ENCODE measurements at regions not wholly inside any gene's neighbourhood (a gene's known extent, or its start where the extent isn't known, plus 50 kb on each side); places are given as distances from the start of the nearest gene placed in this dataset.

GRCh38 chr22:20644071-20644642 is 129.8 kb upstream of the SERPIND1 start (continued):
- TF ChIP-seq NR2F2 (IDR thresholded peaks at IDR 0.05) (no peak), RAD21 (IDR thresholded peaks at IDR 0.05) (no peak), FOXA2 (IDR thresholded peaks at IDR 0.05) (no peak), FOXA1 (IDR thresholded peaks at IDR 0.05) (no peak)
- TF ChIP-seq, protein P1, sequence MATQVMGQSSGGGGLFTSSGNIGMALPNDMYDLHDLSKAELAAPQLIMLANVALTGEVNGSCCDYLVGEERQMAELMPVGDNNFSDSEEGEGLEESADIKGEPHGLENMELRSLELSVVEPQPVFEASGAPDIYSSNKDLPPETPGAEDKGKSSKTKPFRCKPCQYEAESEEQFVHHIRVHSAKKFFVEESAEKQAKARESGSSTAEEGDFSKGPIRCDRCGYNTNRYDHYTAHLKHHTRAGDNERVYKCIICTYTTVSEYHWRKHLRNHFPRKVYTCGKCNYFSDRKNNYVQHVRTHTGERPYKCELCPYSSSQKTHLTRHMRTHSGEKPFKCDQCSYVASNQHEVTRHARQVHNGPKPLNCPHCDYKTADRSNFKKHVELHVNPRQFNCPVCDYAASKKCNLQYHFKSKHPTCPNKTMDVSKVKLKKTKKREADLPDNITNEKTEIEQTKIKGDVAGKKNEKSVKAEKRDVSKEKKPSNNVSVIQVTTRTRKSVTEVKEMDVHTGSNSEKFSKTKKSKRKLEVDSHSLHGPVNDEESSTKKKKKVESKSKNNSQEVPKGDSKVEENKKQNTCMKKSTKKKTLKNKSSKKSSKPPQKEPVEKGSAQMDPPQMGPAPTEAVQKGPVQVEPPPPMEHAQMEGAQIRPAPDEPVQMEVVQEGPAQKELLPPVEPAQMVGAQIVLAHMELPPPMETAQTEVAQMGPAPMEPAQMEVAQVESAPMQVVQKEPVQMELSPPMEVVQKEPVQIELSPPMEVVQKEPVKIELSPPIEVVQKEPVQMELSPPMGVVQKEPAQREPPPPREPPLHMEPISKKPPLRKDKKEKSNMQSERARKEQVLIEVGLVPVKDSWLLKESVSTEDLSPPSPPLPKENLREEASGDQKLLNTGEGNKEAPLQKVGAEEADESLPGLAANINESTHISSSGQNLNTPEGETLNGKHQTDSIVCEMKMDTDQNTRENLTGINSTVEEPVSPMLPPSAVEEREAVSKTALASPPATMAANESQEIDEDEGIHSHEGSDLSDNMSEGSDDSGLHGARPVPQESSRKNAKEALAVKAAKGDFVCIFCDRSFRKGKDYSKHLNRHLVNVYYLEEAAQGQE (IDR thresholded peaks at IDR 0.05) = no peak

- Histone ChIP-seq H3K27me3 (ENCODE audit: control insufficient read depth in 4 of 4, insufficient read depth in 4 of 4, low read length in 3 of 4) (peaks cover 0 to 5% (median 0%) of the 10 kb centered on the region in 4 donors), H3K9me3 (ENCODE audit: control insufficient read depth in 4 of 4, low read length in 3 of 4) (no peaks in the 10 kb centered on the region)
- no peak for DNase-seq (ENCODE audit: low spot score)
Measured at GRCh38 chr22:20645954-20646353, 128.0 kb upstream of the SERPIND1 start.

More at GRCh38 chr22:20645954-20646353, 128.0 kb upstream of the SERPIND1 start:
- Histone ChIP-seq H3K4me3 (ENCODE audit: low read depth in 1 of 3, low read length in 3 of 3) (no peak overlapping the region), H3K4me1 (ENCODE audit: control insufficient read depth in 4 of 4, insufficient read depth in 4 of 4, low read length in 3 of 4) (no peaks in the 10 kb centered on the region), H3K36me3 (ENCODE audit: control insufficient read depth in 4 of 4, insufficient read depth in 3 of 4, low read depth in 1 of 4, low read length in 3 of 4) (no peaks in the 10 kb centered on the region), H3K9ac (ENCODE audit: low read depth in 1 of 2, low read length in 2 of 2) (no peak overlapping the region), H3K27ac (ENCODE audit: low read depth in 1 of 2, low read length in 2 of 2) (no peak overlapping the region)
- 80% methylated on average over 2 of the region's 2 CpGs for WGBS
- no peak for TF ChIP-seq TAF1 (conservative IDR thresholded peaks at IDR 0.05)
- TF ChIP-seq ZBTB33 (IDR thresholded peaks at IDR 0.05) = no peak
- TF ChIP-seq GABPA (IDR thresholded peaks at IDR 0.05 in 1 of 2, conservative IDR thresholded peaks at IDR 0.05 in 1 of 2) = no peak
- TF ChIP-seq EGR1 (IDR thresholded peaks at IDR 0.05; ENCODE audit: low read depth in 2 of 2) = no peak
- no peak for TF ChIP-seq FOXA2 (IDR thresholded peaks at IDR 0.05)
- no peak for TF ChIP-seq NR2F2 (IDR thresholded peaks at IDR 0.05)
- TF ChIP-seq FOXA1 (IDR thresholded peaks at IDR 0.05) = no peak
- TF ChIP-seq RAD21 (IDR thresholded peaks at IDR 0.05) = no peak
- TF ChIP-seq MAX (IDR thresholded peaks at IDR 0.05) = no peak
- TF ChIP-seq, protein P1 (IDR thresholded peaks at IDR 0.05) = no peak
- TF ChIP-seq ATF3 (IDR thresholded peaks at IDR 0.05) = no peak
- TF ChIP-seq SP1 (IDR thresholded peaks at IDR 0.05) = no peak
- TF ChIP-seq YY1 (IDR thresholded peaks at IDR 0.05) = no peak
- TF ChIP-seq HNF4A (conservative IDR thresholded peaks at IDR 0.05) = no peak
- no peak for TF ChIP-seq JUND (IDR thresholded peaks at IDR 0.05)
- TF ChIP-seq HNF4G (IDR thresholded peaks at IDR 0.05) = no peak
- no peak for TF ChIP-seq RXRA (IDR thresholded peaks at IDR 0.05)
- TF ChIP-seq, protein P2, sequence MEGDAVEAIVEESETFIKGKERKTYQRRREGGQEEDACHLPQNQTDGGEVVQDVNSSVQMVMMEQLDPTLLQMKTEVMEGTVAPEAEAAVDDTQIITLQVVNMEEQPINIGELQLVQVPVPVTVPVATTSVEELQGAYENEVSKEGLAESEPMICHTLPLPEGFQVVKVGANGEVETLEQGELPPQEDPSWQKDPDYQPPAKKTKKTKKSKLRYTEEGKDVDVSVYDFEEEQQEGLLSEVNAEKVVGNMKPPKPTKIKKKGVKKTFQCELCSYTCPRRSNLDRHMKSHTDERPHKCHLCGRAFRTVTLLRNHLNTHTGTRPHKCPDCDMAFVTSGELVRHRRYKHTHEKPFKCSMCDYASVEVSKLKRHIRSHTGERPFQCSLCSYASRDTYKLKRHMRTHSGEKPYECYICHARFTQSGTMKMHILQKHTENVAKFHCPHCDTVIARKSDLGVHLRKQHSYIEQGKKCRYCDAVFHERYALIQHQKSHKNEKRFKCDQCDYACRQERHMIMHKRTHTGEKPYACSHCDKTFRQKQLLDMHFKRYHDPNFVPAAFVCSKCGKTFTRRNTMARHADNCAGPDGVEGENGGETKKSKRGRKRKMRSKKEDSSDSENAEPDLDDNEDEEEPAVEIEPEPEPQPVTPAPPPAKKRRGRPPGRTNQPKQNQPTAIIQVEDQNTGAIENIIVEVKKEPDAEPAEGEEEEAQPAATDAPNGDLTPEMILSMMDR (IDR thresholded peaks at IDR 0.05; ENCODE audit: low read depth, low read length, missing input control) = no peak
